Ishikawa (cell line): ENCODE measurements at regions not wholly inside any gene's neighbourhood (a gene's known extent, or its start where the extent isn't known, plus 50 kb on each side); places are given as distances from the start of the nearest gene placed in this dataset.

Source experiments
- CEBPB ChIP-seq: IDR thresholded peaks from 2 replicates; pipeline ENCODE4 v1.6.1; 2012
- CREB1 ChIP-seq: IDR thresholded peaks from 2 replicates; pipeline ENCODE4 v1.6.1; 2012; ENCODE audit warnings: low read depth
- EGR1 ChIP-seq: IDR thresholded peaks from 2 replicates; pipeline ENCODE4 v1.6.1; 2012
- EP300 ChIP-seq: IDR thresholded peaks from 2 replicates; pipeline ENCODE4 v1.6.1; 2012; ENCODE audit warnings: borderline replicate concordance
- FOXM1 ChIP-seq: IDR thresholded peaks from 2 replicates; pipeline ENCODE4 v1.6.1; 2012; ENCODE audit warnings: low read depth, borderline replicate concordance
- RAD21 ChIP-seq: IDR thresholded peaks from 2 replicates; pipeline ENCODE4 v1.6.1; 2012; ENCODE audit warnings: low read depth
- TEAD4 ChIP-seq: IDR thresholded peaks from 2 replicates; pipeline ENCODE4 v1.6.1; 2012
- YY1 ChIP-seq: IDR thresholded peaks from 2 replicates; pipeline ENCODE4 v1.6.1; 2012; ENCODE audit warnings: low read depth

- TF ChIP-seq TEAD4 = no peak
- TF ChIP-seq EP300 = no peak
- TF ChIP-seq RAD21 = no peak
- no peak for TF ChIP-seq FOXM1
- TF ChIP-seq CREB1 = no peak
- no peak for TF ChIP-seq EGR1
- TF ChIP-seq YY1 = no peak
- TF ChIP-seq CEBPB = no peak
These were observed 96.4 kb upstream of the FTMT start for GRCh38 chr5:121755266-121755665.
